ENCODE measurements at regions not wholly inside any gene's neighbourhood (a gene's known extent, or its start where the extent isn't known, plus 50 kb on each side); places are given as distances from the start of the nearest gene placed in this dataset.
"Not testable (repeated sequence)": the region's sequence is repeated elsewhere in the genome, so short reads cannot be mapped to it uniquely, and the experiment has no call there.

GRCh38 chr1:227415115-227415790, 97.0 kb upstream of the CDC42BPA start:
- DNase-seq: no peak

DNA sequence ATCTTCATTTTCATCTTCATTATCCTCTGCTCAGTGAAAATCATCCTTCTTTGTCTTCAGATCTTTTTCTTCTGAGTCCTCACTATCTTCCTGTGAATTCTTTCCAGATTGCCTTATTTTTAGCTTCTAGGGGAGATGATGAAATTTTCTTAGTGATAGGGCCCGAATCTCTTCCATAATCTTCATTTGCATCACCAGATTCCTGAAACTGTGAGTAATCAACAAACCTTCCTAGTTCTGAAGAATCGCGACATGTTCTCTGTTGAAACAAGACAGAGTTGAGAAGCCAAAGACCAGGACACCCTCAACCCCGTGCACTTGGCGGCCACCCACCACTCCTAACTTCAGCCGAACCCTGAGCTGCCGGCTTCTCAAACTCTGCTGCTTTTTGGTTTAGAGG, 92.8 kb upstream of the CDC42BPA start:
- DNase-seq: no peak

- not testable (repeated sequence) for DNase-seq
These were observed 88.0 kb upstream of the CDC42BPA start for GRCh38 chr1:227406332-227406731.

- DNase-seq: no peak
These were observed 85.2 kb upstream of the CDC42BPA start for GRCh38 chr1:227403535-227403934.

- peak; percentile 27 for DNase-seq
These were observed 83.5 kb upstream of the CDC42BPA start for GRCh38 chr1:227401562-227402342.

DNA sequence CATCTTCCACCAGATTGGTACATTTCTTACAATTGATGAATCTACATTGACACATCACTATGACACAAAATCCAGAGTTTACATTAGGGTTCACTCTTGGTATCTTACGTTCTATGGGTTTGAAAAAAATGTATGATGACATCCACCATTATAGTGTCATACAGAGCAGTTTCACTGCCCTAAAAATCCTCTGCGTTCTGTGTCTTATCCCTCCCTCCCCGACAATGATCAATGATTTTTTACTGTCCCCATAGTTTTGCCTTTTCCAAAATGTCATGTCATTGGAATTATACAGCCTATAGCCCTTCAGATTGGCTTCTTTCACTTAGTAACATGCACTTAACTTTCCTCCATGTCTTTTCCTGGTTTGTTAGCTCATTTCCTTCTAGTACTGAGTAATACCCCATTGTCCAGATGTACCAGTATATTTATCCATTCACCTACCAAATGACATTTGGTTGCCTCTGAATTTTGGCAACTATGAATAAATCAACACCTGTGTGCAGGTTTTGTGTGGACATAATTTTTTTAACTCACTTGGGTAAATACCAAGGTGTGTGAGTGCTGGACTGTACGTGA, 80.9 kb upstream of the CDC42BPA start:
- DNase-seq: no peak

DNA sequence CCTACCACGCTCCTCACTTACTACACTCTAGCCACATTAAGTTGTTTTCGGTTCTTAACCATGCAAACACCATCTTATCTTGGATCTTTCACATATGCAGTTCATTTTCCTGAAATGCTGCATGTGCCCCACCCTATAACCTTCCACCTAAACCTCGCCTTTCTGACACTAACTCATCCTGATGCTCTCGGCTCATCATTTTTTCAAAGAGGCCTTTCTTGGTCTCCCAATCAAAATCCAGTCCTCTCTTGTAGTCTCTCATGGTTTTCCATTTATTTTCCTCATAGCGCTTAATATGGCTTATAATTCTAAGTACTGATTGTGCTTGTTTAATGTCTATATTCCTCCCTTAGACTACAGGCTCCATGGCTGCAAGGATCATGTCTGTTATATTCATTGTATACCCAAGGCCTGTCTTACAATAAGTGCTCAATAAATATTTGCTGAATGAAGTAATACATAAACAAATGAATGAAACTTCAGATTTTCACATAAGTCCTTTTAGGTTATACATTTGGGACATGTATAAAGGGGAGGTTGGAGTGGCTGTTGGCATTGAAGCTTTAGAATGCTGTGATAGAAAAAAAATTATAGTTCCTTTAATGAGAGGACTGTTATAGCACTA, 79.2 kb upstream of the CDC42BPA start:
- no peak for DNase-seq

DNA sequence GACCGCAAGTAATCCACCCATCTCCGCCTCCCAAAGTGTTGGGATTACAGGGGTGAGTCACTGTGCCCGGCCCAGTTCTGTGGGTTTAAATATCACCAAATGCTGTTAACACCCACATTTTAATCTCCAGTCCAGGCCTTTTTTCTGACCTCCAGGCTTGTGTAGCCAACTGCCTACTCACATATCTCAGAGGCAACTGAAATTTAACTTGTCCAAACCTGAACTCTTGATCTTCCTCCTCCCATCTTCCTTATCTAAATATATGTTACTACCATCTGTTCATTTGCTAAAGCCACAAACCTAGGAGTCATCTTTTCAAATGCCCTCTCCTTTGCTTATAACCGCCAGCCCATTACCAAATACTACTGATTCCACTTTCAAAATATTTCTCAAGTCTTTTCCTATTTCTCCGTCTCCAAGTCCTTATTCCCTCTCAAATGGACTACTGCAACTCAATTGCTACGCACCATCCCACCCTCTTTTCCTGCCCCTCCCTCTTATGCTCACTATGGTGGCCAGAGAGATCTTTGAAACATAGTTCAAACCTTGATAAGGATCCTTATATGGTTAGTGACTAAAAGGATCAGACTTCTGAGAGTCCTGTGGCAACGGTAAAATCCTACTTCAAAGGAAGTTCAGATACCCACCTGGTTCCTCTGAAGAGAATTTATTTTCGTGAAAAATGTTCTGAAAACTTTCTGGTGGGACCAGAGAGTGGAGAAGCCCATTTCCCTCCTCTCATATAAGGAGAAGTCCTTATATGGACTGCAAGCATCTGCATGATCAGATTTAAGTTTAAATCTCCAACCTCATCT, 78.5 kb upstream of the CDC42BPA start:
- no peak for DNase-seq

- DNase-seq: no peak
These were observed 77.2 kb upstream of the CDC42BPA start for GRCh38 chr1:227395426-227396028.

DNA sequence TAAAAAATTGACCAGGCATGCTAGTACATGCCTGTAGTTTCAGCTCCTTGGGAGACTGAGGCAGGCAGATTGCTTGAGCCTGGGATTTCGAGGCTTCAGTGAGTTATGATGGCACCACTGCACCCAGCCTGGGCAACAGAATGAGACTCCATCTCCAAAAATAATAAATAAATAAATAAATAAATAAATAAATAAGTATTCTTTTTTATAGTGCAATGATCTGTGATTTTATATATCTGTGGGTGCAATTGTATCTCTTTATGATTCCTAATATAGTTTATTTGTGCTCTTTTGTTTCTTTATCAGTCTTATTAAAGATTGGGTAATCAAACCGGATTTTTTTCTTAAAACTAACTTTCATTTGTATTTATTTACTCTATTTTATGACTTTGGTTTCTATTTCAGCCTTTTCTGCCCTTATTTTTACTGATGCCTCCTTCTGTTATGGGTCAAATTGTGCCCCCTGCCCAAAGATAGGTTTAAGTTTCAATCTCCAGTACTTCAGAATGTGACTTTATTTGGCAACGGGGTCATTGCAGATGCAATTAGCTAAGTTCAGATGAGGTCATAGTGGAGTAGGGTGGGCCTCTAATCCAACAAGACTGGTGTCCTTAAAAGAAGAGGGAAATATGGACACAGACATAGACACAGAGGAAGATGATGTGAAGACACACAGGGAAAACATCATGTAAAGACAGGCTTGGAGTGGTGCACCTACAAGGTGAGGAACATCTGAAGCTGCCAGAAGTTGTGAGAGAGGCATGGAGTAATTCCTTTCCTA, 74.9 kb upstream of the CDC42BPA start:
- DNase-seq: no peak

- no peak for DNase-seq
These were observed 73.6 kb upstream of the CDC42BPA start for GRCh38 chr1:227391879-227392278.

DNA sequence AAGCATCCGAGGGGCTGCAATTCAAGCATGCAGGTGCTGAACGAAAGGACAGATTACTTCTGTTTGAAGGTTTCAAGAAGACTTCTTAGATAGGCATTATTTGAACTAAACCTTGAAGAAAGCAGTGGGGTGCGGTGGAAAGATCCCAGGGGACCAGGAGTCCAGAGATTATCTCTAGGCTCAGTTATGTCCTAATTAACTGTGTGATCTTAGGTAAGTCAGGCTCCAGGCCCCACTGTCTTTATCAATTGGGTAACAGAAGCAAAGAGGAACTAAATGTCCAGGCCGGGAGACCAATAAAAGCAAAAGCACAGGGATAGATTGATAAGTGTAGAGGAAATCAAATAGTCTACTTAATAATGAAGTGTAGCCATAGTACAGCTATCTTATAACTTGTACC, 72.9 kb upstream of the CDC42BPA start:
- DNase-seq: no peak

- DNase-seq: no peak
These were observed 72.2 kb upstream of the CDC42BPA start for GRCh38 chr1:227390525-227390924.

DNA sequence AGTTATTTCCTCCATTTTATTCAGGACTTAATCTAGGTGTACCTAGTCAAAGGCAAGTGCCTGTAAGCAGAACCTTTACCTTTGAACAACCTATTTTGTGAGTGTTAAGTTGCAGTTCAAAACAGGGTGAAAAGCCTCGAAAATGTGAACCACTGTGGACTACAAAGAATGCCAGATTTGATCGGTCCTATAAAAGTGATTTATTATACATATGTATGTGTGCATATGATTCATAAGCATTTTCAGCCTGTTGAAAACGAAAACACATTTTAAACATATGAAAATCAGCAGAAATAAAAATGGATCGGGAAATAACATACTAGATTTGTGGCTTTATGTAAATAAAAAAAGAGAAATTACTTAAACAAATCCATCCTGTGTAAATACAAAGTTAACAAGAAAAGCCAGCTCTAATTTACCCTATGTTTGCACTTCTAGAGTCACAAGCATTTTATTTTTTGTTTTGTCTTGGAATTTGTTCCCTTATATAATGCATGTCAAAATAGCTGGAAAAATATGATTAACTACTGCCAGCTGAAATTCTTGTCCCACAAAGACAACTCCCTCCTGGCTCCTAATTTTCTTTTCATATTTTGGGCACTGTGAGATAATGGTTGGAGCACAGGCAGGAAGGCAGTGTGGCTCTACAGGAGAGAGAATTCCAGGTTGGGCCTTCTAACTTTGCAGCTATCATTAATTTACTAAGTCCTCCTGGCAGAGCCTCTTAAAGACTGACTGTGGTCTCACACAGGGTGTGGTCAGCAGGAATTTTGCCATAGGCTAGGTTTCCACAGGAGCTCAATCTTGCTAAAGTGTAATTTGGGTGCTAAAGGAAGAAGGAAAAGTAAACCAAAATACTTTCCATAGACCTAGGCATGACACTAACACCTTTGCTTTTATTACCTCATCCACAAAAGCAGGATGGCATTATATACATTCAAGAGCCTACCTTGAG, 70.2 kb upstream of the CDC42BPA start:
- no peak for DNase-seq

DNA sequence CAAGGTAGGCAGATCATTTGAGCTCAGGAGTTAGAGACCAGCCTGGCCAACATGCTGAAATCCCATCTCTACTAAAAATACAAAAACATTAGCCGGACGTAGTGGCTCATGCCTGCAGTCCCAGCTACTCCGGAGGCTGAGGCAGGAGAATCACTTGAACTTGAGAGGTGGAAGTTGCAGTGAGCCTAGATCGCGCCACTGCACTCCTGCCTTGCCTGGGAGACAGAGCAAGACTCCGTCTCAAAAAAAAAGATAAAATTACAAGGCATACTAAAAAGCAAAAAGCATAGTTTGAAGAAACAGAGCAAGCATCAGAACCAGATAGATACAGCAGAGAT, 61.2 kb upstream of the CDC42BPA start:
- no peak for DNase-seq

GRCh38 chr1:227378871-227379554, 60.7 kb upstream of the CDC42BPA start:
- DNase-seq: no peak

- DNase-seq: no peak
These were observed 59.9 kb upstream of the CDC42BPA start for GRCh38 chr1:227378181-227378580.

DNA sequence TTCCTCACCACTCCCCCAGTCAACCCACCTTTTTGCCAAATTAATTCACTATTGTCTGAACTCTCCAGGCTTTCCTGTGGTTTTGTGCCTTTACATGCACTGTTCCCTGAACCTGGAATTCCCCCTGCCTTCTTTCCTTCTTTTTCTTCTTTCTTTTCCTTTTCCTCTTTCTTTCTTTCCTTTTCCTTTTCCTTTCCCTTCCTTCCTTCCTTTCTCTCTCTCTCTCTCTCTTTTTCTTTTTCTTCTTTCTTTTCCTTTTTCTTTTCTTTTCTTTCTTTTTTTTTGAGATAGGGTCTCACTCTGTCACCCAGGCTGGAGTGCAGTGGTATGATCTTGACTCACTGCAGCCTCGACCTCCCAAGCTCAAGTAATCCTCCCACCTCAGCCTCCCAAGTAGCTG, 56.6 kb upstream of the CDC42BPA start:
- no peak for DNase-seq

- DNase-seq: peak; percentile 47
These were observed 54.4 kb upstream of the CDC42BPA start for GRCh38 chr1:227372726-227373130.

All from NCI-H1436 (cell line).